Endothelial cell (in vitro differentiated cells): ENCODE measurements at regions not wholly inside any gene's neighbourhood (a gene's known extent, or its start where the extent isn't known, plus 50 kb on each side); places are given as distances from the start of the nearest gene placed in this dataset.

ENCODE experiments used
- DNase-seq: peaks from one replicate; pipeline ENCODE4 v3.0.0; 2021; ENCODE audit warnings: low spot score
- H3K27ac Mint-ChIP-seq: one replicate; pipeline ENCODE4 v1.8.0; 2021; ENCODE audit warnings: mixed read lengths, inconsistent platforms; ENCODE audit not compliant: unreplicated experiment
- H3K27me3 Mint-ChIP-seq: one replicate; pipeline ENCODE4 v1.8.0; 2021; ENCODE audit warnings: mild to moderate bottlenecking, moderate library complexity, mixed read lengths, inconsistent platforms; ENCODE audit not compliant: unreplicated experiment
- H3K36me3 Mint-ChIP-seq: one replicate; pipeline ENCODE4 v1.8.0; 2021; ENCODE audit warnings: mild to moderate bottlenecking, low read depth, mixed read lengths, inconsistent platforms; ENCODE audit not compliant: unreplicated experiment
- H3K4me1 Mint-ChIP-seq: one replicate; pipeline ENCODE4 v1.8.0; 2021; ENCODE audit warnings: mild to moderate bottlenecking, mixed read lengths, inconsistent platforms; ENCODE audit not compliant: unreplicated experiment
- H3K4me3 Mint-ChIP-seq: one replicate; pipeline ENCODE4 v1.8.0; 2021; ENCODE audit warnings: mild to moderate bottlenecking, mixed read lengths, inconsistent platforms; ENCODE audit not compliant: unreplicated experiment
- H3K9me3 Mint-ChIP-seq: one replicate; pipeline ENCODE4 v1.8.0; 2021; ENCODE audit warnings: mixed read lengths, inconsistent platforms; ENCODE audit not compliant: unreplicated experiment
- TF ChIP-seq, protein P1 (sequence below): fragments of 200-600 bp; sonication (generic); IDR thresholded peaks from one replicate; pipeline ENCODE4 v1.5.0; 2021; ENCODE audit warnings: antibody characterized with exemption; ENCODE audit not compliant: unreplicated experiment

DNA sequence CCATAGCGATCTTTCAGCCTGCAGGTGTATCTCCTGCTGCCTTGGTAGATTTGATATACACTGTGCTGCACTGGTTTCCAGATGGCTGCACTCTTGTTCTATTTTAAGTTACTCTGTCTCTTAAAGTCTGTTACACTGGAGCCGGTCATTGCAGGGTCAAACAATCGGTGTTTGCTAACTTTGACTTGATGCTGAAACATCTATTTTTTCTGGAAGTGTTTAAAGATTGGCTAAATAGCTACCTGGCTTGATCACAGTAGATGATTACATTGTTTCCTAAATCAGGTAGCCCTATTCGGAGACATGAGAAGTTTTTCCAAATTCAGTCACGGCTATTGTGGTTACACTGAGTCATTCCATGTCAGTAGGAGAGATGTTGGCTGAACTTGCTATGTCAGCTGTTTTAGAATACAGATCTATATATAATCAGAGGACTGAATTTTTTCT, 574.8 kb downstream of the ETV1 start:
- H3K27me3 Mint-ChIP-seq: no peaks in the 10 kb centered on the region

DNA sequence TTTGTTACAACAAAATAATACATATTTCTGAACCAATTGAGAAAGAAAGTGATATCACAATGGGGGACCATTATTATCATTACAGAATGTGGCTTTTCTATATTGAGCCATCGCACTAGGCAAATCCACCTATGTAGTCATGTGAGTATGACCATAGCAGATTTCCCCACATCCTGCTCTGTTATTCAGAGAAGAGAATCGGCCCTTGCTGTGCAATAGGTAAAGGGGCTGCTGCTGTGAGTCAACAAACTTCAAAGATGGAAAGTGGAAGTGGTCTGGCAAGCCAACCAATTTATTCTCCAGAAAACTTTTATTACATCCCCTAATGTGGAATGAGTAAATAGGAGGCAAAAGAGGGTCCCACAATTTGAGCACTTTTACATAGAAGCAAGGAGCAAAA, 573.4 kb downstream of the ETV1 start:
- Mint-ChIP-seq H3K4me1 (no peaks in the 10 kb centered on the region), H3K27ac (no peak overlapping the region), H3K36me3 (no peaks in the 10 kb centered on the region), H3K27me3 (no peaks in the 10 kb centered on the region), H3K9me3 (no peaks in the 10 kb centered on the region), H3K4me3 (no peak overlapping the region)
- no peak for DNase-seq
- TF ChIP-seq, protein P1, sequence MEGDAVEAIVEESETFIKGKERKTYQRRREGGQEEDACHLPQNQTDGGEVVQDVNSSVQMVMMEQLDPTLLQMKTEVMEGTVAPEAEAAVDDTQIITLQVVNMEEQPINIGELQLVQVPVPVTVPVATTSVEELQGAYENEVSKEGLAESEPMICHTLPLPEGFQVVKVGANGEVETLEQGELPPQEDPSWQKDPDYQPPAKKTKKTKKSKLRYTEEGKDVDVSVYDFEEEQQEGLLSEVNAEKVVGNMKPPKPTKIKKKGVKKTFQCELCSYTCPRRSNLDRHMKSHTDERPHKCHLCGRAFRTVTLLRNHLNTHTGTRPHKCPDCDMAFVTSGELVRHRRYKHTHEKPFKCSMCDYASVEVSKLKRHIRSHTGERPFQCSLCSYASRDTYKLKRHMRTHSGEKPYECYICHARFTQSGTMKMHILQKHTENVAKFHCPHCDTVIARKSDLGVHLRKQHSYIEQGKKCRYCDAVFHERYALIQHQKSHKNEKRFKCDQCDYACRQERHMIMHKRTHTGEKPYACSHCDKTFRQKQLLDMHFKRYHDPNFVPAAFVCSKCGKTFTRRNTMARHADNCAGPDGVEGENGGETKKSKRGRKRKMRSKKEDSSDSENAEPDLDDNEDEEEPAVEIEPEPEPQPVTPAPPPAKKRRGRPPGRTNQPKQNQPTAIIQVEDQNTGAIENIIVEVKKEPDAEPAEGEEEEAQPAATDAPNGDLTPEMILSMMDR: no peak

More for the DNA sequence above, 574.8 kb downstream of the ETV1 start:
- DNase-seq: no peak
- Mint-ChIP-seq H3K36me3 (no peaks in the 10 kb centered on the region), H3K9me3 (no peaks in the 10 kb centered on the region), H3K27ac (no peak overlapping the region), H3K4me1 (no peaks in the 10 kb centered on the region), H3K4me3 (no peak overlapping the region)
- TF ChIP-seq, protein P1: no peak

DNA sequence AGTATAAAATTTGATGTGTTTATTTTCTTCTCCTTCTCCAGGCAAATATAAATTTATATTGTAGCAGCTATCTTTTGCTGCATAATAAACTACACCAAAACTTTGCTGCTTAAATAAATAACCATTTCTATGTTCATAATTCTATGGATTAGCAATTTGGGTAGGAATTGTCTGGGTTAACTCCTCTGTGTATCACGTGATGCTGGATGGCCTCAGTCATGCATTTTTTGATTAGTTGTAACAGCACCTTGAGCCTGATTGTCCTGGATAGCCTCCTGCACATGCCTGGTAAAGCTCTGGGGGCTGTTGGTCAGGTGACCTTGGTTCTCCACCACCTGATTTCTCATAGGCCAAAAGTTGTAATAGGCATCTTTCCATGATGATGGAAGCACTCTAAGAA, 572.9 kb downstream of the ETV1 start:
- no peaks in the 10 kb centered on the region for H3K36me3 Mint-ChIP-seq
- H3K27me3 Mint-ChIP-seq: no peaks in the 10 kb centered on the region
- H3K27ac Mint-ChIP-seq: no peak overlapping the region

DNA sequence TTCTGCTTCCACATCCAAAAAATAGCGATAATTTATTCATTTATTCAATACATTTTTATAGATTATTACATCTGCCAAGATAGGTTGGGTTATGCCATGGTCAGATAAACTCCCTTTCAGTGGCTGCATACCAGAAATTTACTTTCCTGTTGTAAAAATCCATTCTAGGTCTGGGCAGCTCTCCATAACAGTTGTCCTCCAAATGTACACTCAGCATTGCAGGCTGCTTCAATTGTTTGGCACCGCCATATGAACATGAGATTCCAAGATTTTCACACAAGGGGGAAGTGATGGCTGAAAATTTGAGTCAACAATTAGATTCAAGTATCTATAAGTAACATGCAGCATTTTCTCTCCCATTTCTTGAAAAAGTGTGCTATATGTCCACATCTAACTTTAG, 568.7 kb downstream of the ETV1 start:
- no peak overlapping the region for H3K27ac Mint-ChIP-seq
- no peaks in the 10 kb centered on the region for H3K36me3 Mint-ChIP-seq
- TF ChIP-seq, protein P1: no peak
- DNase-seq: no peak
- H3K4me1 Mint-ChIP-seq: no peaks in the 10 kb centered on the region
- H3K27me3 Mint-ChIP-seq: no peaks in the 10 kb centered on the region
- no peak overlapping the region for H3K4me3 Mint-ChIP-seq
- no peaks in the 10 kb centered on the region for H3K9me3 Mint-ChIP-seq

More for the DNA sequence above, 572.9 kb downstream of the ETV1 start:
- Mint-ChIP-seq H3K9me3 (no peaks in the 10 kb centered on the region), H3K4me1 (no peaks in the 10 kb centered on the region), H3K4me3 (no peak overlapping the region)
- DNase-seq: no peak
- TF ChIP-seq, protein P1: no peak

DNA sequence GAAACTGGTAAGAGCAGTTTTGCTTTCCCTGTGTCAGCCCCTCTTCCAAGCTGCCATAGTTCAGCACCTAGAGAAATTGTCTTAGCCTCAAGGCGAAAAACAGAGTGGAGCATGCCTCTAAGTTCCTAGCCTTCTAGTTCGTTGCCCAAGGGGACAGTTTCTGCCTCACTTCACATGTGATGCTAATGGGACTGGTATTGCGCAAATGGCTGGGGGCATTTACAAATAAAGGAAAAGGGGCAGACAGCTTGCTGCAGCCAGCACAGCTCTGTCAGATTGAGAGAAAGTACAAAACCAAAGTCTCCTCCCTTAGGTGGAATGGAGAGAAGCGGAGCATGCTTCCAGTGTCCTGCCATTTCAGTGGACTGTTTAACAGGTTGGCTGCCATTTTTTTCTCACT, 567.7 kb downstream of the ETV1 start:
- Mint-ChIP-seq H3K9me3 (no peaks in the 10 kb centered on the region), H3K36me3 (no peaks in the 10 kb centered on the region)
- DNase-seq: no peak

More for the DNA sequence above, 567.7 kb downstream of the ETV1 start:
- no peaks in the 10 kb centered on the region for H3K4me1 Mint-ChIP-seq
- H3K27me3 Mint-ChIP-seq: no peaks in the 10 kb centered on the region
- TF ChIP-seq, protein P1: no peak
- H3K27ac Mint-ChIP-seq: no peak overlapping the region
- no peak overlapping the region for H3K4me3 Mint-ChIP-seq
